Stomach (tissue), 8 donors: ENCODE measurements at regions not wholly inside any gene's neighbourhood (a gene's known extent, or its start where the extent isn't known, plus 50 kb on each side); places are given as distances from the start of the nearest gene placed in this dataset.
"Not testable (repeated sequence)": the region's sequence is repeated elsewhere in the genome, so short reads cannot be mapped to it uniquely, and the experiment has no call there.

Experiments
- DNase-seq, 2 donors: peaks; one replicate each; pipeline versions ENCODE4 v3.0.0 to v3.0.0-alpha.2; 2013 to 2019
- H3K27ac ChIP-seq, 5 donors: fragments of 200-600 bp in 4 of 5; sonication (generic) in 4 of 5; one replicate each; pipeline ENCODE4 v1.5.1; 2013 to 2019; ENCODE audit warnings: mild to moderate bottlenecking in 1 of 5, moderate library complexity in 1 of 5
- H3K27me3 ChIP-seq, 3 donors: fragments of 200-600 bp; sonication (generic); one replicate each; pipeline ENCODE4 v1.5.1; 2017 to 2019; ENCODE audit warnings: mixed run types in 1 of 3
- H3K36me3 ChIP-seq, 4 donors: fragments of 200-600 bp; sonication (generic); 1 replicate in 3 of 4; 2 replicates in 1 of 4; pipeline ENCODE4 v1.5.1; 2016 to 2019
- H3K4me1 ChIP-seq, 4 donors: fragments of 200-600 bp; sonication (generic); one replicate each; pipeline ENCODE4 v1.5.1; 2016 to 2019
- H3K4me3 ChIP-seq, 4 donors: fragments of 200-600 bp; sonication (generic) in 3 of 4; one replicate each; pipeline ENCODE4 v1.5.1; 2016 to 2019; ENCODE audit warnings: mild to moderate bottlenecking in 1 of 4
- H3K9me3 ChIP-seq, 4 donors: fragments of 200-600 bp; sonication (generic); one replicate each; pipeline ENCODE4 v1.5.1; 2016 to 2019
- EP300 ChIP-seq: sonication (generic); formaldehyde crosslinking; IDR thresholded peaks from one replicate; pipeline ENCODE4 v1.6.1; 2017; ENCODE audit warnings: antibody characterized with exemption
- POLR2A ChIP-seq, 4 donors: fragments of 450-650 bp; IDR thresholded peaks; one replicate each; pipeline ENCODE4 v1.6.1; 2016; ENCODE audit warnings: antibody characterized with exemption in 4 of 4, control low read depth in 2 of 4, mild to moderate bottlenecking in 1 of 4, moderate library complexity in 1 of 4
- POLR2AphosphoS5 ChIP-seq, 3 donors: sonication (generic); formaldehyde crosslinking; IDR thresholded peaks; one replicate each; pipeline ENCODE4 v1.6.1; 2016; ENCODE audit warnings: antibody characterized with exemption in 3 of 3
- WGBS, 5 donors: extraction: QIAGEN DNeasy Blood & Tissue Kit in 3 of 5; methylation state at CpG; one replicate each; pipeline versions ENCODE4 v1.1.5 to v1.1.7; 2013 to 2018; 5-methylcytosine and 5-hydroxymethylcytosine counted together
- intact Hi-C: fragments of 100-400 bp; cut with DNase I; formaldehyde crosslinking; loops from one replicate; pipeline ENCODE4 v1.15.1; 2023; ENCODE audit warnings: low total_unique reads
- TF ChIP-seq, protein P1 (sequence below), 7 experiments: fragments of 450-650 bp in 4 of 7; fragments of 200-600 bp in 3 of 7; sonication (generic) in 3 of 7; IDR thresholded peaks; one replicate each; pipeline ENCODE4 v1.5.1; 2016 to 2019; ENCODE audit warnings: antibody characterized with exemption in 7 of 7, control low read depth in 2 of 7, mild to moderate bottlenecking in 1 of 7
- donor health status: healthy with polysubstance abuse.
- donor health status: Bipolar disorder and iron deficiency.
- donor health status: healthy.

DNA sequence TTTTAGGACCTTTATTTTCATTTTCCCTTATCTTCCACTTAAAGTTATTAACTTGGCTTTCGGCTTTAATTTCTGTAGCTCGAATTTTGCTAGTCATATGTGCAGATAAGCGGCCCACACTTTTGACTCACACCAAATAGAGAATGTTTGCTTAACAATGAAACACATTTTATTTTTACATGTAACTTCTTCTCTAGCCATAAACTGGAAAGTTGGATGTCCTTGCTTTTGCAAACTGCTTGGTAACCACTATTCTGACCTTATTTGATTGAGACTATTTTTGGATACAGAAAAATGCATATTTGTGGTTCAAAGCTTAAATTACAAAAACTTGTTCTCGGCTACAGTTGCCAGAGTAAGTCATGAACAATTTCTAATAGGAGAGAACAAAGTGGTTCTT is 600.0 kb downstream of the KCTD12 start:
- H3K27ac ChIP-seq = no peak overlapping the region
- 33 to 61% (median 36%) methylated on average over 4 of the region's 4 CpGs for WGBS, 5 donors
- DNase-seq = no peak
- peaks cover 0 to 6% (median 0%) of the 10 kb centered on the region in 4 donors for H3K4me1 ChIP-seq
- H3K27me3 ChIP-seq = no peaks in the 10 kb centered on the region
- TF ChIP-seq POLR2AphosphoS5 (IDR thresholded peaks at IDR 0.05) = no peak
- TF ChIP-seq POLR2A (IDR thresholded peaks at IDR 0.05) = no peak
- no peaks in the 10 kb centered on the region for H3K9me3 ChIP-seq
- intact Hi-C loops = no loop called here
- no peaks in the 10 kb centered on the region for H3K36me3 ChIP-seq
- H3K4me3 ChIP-seq = no peak overlapping the region

- no peaks in the 10 kb centered on the region for H3K36me3 ChIP-seq
- H3K27ac ChIP-seq = no peak overlapping the region
- H3K4me1 ChIP-seq = peaks cover 0 to 6% (median 0%) of the 10 kb centered on the region in 4 donors
- H3K4me3 ChIP-seq = no peak overlapping the region
- 85 to 94% (median 91%) methylated on average over 6 of the region's 6 CpGs for WGBS, 5 donors
- H3K9me3 ChIP-seq = no peaks in the 10 kb centered on the region
- H3K27me3 ChIP-seq = no peaks in the 10 kb centered on the region
- no peak for DNase-seq
- intact Hi-C loops = no loop called here
- no peak for TF ChIP-seq EP300
- TF ChIP-seq, protein P1, sequence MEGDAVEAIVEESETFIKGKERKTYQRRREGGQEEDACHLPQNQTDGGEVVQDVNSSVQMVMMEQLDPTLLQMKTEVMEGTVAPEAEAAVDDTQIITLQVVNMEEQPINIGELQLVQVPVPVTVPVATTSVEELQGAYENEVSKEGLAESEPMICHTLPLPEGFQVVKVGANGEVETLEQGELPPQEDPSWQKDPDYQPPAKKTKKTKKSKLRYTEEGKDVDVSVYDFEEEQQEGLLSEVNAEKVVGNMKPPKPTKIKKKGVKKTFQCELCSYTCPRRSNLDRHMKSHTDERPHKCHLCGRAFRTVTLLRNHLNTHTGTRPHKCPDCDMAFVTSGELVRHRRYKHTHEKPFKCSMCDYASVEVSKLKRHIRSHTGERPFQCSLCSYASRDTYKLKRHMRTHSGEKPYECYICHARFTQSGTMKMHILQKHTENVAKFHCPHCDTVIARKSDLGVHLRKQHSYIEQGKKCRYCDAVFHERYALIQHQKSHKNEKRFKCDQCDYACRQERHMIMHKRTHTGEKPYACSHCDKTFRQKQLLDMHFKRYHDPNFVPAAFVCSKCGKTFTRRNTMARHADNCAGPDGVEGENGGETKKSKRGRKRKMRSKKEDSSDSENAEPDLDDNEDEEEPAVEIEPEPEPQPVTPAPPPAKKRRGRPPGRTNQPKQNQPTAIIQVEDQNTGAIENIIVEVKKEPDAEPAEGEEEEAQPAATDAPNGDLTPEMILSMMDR (IDR thresholded peaks at IDR 0.05) = no peak
- TF ChIP-seq POLR2A (IDR thresholded peaks at IDR 0.05) = no peak
- TF ChIP-seq POLR2AphosphoS5 (IDR thresholded peaks at IDR 0.05) = no peak
Measured at GRCh38 chr13:76285463-76285862, 600.7 kb downstream of the KCTD12 start.

DNA sequence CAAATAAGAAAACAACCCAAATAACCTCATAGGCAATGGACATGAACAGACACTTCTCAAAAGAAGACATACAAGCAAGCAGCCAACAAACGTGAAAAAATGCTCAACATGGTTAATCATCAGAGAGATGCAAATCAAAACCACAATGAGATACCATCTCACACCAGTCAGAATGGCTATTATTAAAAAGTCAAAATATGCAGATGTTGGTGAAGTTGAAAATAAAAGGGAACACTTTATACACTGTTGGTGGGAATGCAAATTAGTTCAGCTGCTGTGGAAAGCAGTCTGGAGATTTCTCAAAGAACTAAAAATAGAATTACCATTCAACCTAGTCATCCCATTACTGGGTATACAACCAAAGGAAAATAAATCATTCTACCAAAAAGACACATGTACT is 606.4 kb downstream of the KCTD12 start:
- WGBS, 5 donors = 35 to 78% (median 55%) methylated on average over 1 of the region's 1 CpG
- H3K4me3 ChIP-seq, H3K27me3 ChIP-seq, H3K36me3 ChIP-seq, DNase-seq, H3K9me3 ChIP-seq, H3K4me1 ChIP-seq, H3K27ac ChIP-seq, intact Hi-C loops: not testable (repeated sequence)

GRCh38 chr13:76271728-76272232 is 614.4 kb downstream of the KCTD12 start:
- Histone ChIP-seq H3K4me3 (no peak overlapping the region), H3K27ac (no peak overlapping the region), H3K4me1 (no peaks in the 10 kb centered on the region), H3K36me3 (no peaks in the 10 kb centered on the region), H3K27me3 (no peaks in the 10 kb centered on the region), H3K9me3 (no peaks in the 10 kb centered on the region)
- DNase-seq = no peak
- WGBS, 5 donors = 67 to 93% (median 88%) methylated on average over 2 of the region's 2 CpGs
- intact Hi-C loops = no loop called here
- no peak for TF ChIP-seq POLR2A (IDR thresholded peaks at IDR 0.05)
- TF ChIP-seq, protein P1 (IDR thresholded peaks at IDR 0.05) = no peak
- TF ChIP-seq POLR2AphosphoS5 (IDR thresholded peaks at IDR 0.05) = no peak
- TF ChIP-seq EP300 = no peak

DNA sequence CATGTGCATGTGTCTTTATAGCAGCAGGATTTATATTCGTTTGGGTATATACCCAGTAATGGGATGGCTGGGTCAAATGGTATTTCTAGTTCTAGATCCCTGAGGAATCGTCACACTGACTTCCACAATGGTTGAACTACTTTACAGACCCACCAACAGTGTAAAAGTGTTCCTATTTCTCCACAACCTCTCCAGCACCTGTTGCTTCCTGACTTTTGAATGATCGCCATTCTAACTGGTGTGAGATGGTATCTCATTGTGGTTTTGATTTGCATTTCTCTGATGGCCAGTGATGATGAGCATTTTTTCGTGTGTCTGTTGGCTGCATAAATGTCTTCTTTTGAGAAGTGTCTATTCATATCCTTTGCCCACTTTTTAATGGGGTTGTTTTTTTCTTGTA is 617.9 kb downstream of the KCTD12 start:
- intact Hi-C loops, H3K9me3 ChIP-seq, H3K4me3 ChIP-seq, H3K36me3 ChIP-seq, H3K4me1 ChIP-seq, DNase-seq, H3K27ac ChIP-seq, H3K27me3 ChIP-seq: not testable (repeated sequence)
- WGBS, 5 donors = 73 to 88% (median 81%) methylated on average over 4 of the region's 4 CpGs

DNA sequence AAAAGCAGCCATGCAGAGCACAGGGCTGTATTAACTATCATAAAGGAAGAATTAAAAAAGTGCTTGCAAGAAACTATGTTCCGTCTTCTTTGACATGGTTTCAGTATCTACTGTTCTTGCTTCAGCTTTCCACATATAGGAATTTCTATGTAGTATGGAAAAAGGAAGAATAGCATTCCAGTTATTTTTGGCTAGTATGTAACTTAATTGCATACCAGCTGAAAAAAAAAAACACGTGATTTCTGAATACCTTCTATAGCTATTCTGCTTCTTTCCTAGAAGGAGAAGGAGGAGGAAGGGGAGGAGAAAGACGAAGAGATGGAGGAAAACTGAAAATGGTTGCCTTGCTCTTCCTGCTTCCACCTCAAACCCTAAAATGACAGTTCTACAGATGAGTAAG is 619.0 kb downstream of the KCTD12 start:
- no peak for DNase-seq
- Histone ChIP-seq H3K27ac (no peak overlapping the region), H3K4me1 (no peaks in the 10 kb centered on the region), H3K27me3 (no peaks in the 10 kb centered on the region), H3K9me3 (no peaks in the 10 kb centered on the region), H3K36me3 (no peaks in the 10 kb centered on the region), H3K4me3 (no peak overlapping the region)
- intact Hi-C loops = no loop called here
- TF ChIP-seq POLR2A (IDR thresholded peaks at IDR 0.05) (no peak), POLR2AphosphoS5 (IDR thresholded peaks at IDR 0.05) (no peak), EP300 (no peak)
- TF ChIP-seq, protein P1 (IDR thresholded peaks at IDR 0.05) = no peak
- WGBS, 5 donors = 62 to 81% (median 72%) methylated on average over 3 of the region's 3 CpGs
